Umbilical cord (tissue), 1 donor: ENCODE measurements at regions not wholly inside any gene's neighbourhood (a gene's known extent, or its start where the extent isn't known, plus 50 kb on each side); places are given as distances from the start of the nearest gene placed in this dataset.

ENCODE experiments used
- DNase-seq: peaks from one replicate; pipeline ENCODE4 v3.0.0-alpha.2; 2015; ENCODE audit warnings: low spot score

DNA sequence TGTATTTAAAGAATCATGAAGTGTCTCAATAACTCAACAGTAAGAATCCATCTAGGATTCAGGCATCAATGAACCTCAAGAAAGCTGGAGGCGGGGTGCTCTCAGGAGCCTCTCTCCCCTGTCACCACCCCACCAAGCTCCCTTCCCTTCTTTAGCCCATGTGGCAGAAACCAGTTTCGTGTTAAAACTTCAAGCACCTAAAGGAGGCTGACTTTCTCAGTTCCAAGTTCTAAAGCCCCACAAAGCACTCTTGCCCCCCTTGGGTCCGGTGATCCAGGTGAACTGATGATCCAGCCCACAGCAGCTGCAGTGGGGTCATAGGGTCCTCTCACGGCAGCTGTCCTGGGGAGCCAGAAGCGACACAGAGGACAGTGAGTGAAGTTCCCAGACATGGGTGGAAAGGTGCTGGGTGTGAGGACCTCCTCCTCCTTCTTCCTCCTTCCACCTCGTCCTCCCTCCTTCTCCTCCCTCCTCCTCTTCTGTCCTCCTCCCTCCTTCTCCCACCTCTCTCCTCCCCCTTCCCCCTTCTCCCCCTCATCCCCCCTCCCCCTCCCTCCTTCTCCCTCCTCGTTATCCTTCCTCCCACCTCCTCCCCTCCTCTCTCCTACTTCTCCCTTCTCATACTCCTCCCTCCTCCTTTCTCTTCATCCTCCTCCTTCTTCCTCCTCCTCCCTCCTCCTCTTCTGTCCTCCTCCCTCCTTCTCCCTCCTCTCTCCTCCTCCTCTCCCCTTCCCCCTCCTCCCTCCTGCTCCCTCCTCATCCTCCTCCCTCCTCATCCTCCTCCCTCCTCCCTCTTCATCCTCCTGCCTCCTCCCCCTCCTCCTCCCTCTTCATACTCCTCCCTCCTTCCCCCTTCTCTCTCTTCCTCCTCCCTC lies 192.4 kb upstream of the AGAP1 start:
- no peak for DNase-seq

DNA sequence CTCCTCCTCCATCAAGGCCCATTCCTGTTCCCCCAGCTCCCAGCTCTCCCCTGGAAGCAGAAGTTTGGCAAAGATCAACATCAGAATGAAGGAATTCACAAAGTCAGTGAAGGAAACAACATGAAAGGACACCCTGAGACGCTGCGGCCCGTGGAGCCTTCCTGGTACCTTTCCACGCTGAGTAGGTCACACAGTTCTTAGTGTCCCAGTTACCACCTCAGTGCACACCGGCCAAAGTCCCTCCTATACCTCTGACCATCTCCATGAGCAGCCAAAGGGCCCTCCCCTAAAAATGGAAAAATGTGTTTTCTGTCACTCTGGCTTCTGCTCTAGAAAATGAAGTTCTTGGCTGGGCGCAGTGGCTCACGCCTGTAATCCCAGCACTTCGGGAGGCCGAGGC lies 191.6 kb upstream of the AGAP1 start:
- DNase-seq = no peak

DNA sequence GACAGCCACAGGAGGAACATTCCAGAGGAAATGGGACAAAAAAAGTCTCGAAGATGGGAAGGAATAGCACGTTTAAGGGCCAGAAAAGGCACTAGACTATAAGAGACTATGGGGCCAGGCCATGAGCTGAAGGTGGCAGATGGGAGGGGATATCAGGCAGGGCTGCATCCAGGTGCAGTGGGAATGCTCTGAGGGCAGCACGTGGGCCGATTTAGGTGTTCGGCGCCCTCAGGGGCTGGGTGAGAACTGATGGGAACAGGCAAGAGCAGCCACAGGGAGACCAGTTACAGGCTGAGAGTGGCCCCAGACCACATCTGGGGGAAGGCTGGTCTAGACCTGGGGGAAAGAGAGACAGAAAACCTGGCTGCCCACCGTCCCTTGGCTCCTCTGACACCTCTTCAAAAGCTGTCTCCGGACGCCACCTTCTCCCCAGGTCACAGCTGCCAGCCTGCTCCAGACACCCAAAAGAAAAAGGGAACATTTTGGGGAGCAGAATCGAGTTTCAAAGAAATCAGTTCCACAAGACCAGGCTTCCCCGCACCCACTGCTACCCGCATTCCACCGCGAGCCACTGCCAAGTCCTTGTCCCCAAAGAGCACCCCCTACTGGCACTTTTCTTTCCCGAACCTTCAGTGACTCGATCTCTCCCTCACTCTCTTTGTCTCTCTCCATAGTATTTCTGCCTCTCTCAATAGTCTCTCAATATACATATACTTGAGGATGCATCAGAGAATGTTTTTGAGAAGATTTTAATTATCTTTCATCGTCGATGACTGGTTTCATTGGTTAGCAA lies 190.1 kb upstream of the AGAP1 start:
- DNase-seq = no peak

DNA sequence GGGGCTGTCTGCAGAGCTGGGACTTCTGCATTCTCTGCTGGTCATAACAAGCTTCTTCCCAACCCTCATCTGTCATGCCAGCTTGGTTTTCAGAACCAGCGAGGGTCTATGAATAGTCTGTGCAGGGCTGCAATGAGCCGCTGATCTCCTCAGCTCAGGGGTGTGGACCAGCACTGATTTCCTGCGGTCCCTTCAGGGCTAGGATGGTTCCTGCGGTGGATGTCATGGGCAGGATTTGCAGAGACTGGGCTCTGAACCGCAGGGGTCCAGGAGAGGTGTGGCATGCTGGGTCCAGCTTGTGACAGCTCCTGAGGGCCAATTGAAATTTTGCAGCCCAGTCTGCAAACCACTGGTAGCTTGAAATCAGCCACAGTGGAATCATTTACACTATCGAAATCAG lies 188.2 kb upstream of the AGAP1 start:
- DNase-seq = no peak

DNA sequence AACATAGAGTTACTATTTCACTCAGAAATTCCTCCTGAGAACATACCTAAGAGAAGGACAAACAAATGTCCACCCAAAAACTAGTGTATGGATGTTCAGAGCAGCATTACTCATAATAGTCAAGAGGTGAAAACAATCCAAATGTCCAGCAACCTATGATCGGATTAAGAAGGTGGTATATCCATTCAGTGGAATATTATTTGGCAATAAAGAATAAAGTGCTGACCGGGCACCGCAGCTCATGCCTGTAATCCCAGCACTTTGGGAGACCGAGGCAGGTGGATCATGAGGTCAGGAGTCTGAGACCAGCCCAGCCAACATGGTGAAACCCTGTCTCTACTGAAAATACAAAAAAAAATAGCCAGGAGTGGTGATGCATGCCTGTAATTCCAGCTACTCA lies 182.8 kb upstream of the AGAP1 start:
- DNase-seq = no peak

DNA sequence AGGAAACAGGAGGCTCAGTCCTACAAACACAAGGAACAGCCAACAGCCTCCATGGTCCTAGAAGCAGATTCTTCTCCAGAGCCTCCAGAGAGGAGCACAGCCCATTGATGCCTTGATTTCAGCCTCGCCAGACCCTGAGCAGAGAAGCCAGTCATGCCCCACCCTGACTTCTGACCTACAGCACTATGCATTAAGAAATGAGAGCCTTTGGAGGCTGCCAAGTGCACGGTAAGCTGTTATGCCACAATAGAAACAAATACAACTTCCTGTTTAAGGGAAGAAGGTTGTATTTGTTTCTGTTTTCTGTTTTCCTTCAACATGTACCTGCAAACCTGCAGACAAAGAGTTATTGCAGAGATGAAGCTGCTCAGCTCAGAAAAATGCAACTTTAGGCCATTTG lies 181.3 kb upstream of the AGAP1 start:
- DNase-seq = no peak

DNA sequence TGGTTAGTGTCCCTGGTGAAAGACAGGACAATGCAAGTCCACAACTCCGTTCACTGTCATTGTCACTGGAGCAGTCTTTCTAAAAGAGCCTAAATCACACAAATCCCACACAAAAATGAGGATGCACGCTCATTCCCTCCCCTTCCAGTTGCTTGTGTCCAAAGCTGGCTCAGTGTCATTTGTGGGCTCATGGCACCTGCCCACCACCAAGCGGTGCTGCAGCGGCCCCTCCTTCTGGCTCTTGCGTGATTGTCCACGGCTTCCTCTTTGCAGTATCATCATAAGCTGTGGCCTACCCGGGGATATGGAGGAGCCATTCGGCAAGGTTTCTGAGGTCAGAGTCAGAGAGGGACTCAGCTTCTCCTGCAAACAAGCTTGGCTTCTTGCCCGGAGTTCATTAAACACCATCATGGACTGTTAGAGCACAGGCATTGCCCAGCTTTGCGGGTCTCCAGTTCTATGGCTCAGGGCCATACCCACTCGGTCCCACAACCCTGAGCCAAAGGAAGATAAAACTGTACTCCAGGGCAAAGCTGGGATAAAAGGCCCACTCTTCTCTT lies 179.4 kb upstream of the AGAP1 start:
- peak; percentile 24 for DNase-seq

DNA sequence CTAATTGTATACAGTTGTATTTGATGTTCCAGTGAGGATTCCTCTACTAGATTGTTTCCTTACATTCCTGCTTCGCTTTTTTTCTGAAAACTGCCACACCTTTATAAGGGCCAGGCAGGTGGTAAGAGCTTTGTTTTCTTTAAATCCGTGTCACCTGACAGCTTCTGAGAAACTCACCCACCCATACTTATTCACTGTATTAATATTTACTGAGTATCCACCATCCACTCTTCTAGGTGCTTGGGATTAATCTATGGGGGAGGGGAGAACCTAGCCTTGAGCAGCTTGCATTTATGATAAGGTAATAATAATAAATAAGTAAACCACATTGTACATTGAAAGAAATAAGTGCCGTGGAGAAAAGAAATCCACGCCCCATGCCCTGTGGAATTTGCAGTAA lies 174.7 kb upstream of the AGAP1 start:
- DNase-seq = no peak

DNA sequence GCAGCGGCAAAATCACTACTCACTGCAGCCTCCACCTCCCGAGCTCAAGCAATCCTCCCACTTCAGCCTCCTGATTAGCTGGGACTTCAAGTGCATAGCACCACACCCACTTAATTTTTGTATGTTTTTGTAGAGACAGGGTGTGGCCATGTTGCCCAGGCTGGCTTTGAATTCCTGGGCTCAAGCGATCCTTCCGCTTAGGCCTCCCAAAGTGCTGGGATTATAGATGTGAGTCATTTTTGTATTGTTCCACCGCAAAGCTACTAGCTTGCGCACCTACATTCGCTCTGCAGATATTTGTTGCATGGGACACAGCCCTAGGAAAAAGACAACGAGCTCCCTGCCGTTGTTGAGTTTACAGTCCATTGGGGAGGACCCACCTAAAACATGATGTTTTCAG lies 173.5 kb upstream of the AGAP1 start:
- DNase-seq = no peak

DNA sequence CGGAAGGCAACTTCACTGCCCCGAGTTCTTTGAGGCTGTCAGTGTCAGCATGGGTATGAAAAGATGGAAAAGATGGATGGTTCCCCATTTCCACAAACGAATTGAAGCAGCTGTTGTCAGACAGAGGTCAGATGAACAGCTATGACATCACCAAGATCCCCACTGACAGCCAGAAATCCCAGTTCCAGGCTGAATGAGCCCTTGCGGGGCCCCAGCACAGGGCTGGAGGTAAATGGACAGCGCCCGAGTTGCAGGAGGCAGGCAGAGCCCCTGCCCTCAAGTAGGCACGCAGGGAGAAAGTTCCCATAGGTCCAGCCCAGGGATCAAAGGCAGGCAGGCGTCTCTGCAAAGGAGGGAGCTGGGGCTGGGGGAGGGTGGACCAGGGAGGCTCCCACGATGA lies 169.5 kb upstream of the AGAP1 start:
- peak; percentile 22 for DNase-seq

DNA sequence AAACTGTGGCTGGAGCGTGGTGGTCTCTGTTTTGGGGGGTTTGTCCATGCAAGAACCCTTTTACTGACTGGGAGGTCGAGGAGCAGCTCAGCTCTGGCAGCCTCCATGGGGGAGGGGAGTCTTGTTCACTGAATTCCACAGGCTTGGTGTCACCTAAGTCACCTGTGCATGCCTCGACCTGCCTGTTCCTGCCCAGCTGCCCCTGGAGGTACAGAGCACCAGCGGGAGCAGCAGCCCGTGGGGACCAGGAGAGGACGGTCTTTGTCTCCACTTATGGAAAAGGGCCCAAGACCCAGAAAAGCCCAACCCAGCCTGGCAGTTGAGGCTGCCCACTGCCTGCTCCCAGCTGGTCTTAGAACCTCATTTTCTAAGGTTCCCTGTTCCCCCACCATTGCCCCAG lies 168.7 kb upstream of the AGAP1 start:
- DNase-seq = no peak

DNA sequence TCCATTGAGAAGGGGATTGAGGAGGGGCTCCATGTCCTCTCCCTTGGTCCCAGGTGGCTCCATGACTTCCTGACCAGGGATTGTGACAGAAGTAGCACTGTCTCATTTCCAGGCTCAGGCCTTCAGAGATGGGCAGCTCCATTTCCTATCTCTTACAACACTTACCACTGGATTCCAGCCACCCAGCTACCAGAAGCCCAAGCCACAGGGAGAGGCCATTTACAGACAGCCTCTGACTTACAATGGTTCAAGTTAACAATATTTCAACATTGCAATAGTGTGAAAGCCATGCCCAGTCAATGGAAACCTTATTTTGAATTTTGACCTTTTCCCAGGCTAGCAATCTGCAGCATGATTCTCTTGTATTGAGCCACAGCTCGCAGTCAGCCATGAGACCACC lies 164.9 kb upstream of the AGAP1 start:
- no peak for DNase-seq

DNA sequence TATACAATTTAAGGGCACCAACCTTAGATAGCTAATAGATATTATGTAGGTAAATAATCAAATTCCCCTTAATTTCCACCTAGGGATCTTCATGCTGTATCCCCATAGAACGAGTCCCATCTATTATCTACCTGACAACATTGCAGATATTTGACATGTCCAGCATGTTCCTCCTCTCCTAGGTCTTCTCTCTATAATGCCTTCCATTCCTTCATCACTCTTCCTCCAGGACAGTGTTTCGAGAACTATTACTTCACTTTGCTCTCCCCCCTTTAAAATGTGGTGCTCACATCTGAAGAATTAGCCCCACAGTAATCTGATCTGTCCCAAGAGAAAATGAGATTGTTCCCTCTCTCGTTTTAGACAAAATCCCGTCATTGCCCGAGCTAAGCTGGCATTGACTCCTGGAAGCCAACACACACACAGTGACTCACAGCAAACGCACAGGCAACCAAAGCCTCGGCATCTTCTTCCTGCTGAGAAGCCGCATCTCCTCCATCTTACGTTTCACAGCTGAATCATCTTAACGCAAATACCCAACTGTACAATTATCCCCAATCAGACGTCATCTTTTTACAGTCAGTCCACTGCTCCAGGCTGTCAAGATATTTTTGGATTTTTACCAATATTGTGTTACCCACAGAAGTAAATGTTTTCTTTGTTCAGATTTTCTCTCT lies 162.9 kb upstream of the AGAP1 start:
- no peak for DNase-seq

DNA sequence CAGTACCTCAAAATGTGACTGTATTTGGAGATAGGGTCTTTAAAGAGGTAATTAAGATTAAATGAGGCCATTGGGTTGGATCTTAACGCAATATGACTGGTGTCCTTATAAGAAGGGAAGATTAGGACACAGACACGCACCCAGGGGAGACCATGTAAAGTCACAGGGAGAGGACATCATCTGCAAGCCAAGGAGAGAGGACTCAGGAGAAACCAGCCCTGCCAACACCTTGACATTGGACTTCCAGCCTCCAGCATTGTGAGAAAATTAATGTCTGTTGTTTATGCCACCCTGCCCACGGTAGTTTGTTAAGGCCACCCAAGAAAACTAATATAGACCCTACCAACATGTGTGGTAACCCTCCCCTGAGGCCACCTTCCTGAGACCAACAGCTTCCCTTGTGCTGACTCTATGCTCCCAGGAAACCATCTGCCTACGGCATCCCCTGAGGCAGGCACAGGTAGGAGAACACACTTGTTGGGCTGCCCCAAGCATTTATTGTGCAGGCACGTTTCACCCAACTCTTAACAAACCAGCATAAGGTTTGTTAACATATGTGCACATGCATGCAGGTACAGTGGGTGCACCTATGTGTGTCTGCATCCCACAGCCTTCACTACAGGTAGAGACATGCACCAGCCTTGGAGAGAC lies 161.5 kb upstream of the AGAP1 start:
- no peak for DNase-seq

DNA sequence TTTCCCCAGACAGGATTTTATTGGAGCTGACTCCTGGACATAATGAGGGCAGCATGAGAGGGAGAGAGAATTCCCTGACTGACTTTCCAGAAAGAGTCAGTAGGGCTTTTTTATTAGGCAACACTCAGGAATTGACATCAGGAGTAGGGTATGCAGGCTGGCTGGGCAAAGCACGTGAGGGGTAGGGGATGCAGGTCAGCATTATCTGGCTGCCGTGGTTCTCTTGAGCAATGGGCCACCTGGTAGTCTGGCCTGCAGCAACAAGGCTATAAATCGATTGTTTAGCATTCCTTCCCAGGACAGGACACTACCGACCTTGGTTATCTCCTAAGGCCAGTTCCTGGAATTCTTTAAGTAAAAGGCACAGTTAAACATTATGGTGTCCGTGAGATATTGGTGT lies 160.8 kb upstream of the AGAP1 start:
- DNase-seq = no peak

DNA sequence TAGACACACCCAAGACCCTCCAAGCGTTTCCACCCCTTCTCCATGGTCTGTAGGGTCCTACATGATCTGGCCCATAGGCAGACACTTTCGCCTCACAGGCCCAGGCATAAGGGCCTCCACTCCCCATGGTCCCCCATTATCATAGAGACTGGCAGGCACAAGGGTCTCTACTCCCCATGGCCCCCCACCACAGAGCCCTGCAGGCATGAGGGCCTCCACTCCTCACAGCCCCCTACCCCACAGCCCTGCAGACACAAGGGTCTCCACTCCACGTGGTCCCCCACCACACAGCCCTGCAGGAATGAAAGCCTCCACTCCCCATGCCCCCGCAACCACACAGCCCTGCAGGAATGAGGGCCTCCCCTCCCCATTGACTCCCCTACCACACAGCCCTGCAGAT lies 159.7 kb upstream of the AGAP1 start:
- DNase-seq = no peak

DNA sequence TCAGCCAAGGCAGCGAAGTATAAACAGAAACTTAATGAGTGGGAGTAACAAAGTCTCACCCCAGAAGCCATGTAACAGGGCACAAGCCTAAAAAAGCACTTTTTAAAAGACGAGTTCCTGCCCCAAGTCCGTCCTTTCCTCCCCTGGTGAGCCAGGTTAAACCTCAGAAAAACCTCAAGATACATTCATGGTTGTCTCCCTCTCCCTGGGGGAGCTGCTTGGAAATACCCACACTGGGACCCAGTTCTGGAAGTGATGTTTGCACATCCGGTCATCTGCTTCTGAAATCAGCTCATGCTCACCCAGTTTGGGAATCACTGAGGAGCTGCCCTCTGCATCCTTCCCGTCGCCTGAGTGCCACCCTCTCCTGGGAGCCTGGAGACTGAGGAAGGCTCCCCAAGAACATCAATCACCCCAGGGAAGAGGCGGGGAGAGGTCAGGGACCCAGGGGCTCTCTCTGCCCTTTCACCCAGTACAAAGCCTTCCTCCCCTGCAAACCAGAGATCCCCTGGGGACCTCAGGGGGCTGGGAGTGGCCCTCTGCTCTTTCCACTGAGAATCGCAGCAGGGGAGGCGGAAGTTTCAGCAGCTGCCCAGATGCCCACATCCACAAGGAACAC lies 150.6 kb upstream of the AGAP1 start:
- no peak for DNase-seq

DNA sequence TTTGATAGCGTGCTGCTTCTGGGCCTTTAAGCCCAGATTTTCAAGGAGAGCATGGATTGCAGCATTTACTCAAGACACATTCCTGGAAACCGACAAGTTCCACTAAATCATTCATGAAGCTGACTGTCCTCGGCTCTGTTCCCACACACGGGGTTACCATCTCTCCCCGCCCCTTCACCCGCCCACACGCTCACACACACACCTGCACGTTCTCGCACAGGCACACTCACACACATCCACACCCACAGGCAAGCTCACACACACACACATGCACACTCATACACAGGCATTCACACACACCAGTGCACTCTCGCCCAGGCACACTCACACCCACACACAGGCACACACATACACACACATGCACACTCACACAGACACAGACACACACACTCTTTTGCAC lies 150.0 kb upstream of the AGAP1 start:
- DNase-seq = peak; percentile 28

DNA sequence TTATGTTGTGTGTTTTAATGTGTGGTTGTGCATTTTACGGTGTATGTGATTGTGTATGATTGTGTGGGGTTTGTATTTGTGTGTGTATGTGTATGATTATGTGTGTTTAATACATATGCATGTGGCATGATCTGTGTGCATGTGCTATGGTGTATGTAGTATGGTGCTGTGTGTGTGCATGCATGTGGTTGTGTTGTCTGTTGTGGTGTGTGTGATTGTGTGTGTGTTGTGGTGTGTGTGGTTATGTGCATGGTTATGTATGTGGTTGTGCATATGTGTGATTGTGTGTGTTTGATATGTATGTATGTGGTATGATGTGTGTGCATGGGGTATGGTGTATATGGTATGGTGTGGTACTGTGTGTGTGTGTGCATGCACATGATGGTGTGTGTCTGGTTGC lies 148.1 kb upstream of the AGAP1 start:
- DNase-seq = no peak

DNA sequence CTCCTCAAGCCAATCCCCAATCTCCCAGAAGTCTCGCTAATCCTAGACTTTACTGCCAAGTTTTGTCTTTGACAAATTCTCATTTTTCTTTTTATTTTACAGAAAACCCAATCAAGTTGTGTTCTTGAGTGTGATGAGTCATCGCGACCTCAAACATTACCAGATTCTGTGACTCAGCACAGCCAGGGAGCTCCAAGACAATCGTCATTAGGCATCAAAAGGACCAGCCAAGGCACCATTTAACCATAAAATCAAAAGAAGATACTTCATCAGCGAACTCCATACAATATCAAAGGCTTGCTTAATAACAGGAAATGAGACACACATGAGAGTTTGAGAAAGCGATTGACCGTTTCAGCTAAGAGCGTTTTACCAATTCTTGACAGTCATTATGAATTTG lies 146.2 kb upstream of the AGAP1 start:
- no peak for DNase-seq

DNA sequence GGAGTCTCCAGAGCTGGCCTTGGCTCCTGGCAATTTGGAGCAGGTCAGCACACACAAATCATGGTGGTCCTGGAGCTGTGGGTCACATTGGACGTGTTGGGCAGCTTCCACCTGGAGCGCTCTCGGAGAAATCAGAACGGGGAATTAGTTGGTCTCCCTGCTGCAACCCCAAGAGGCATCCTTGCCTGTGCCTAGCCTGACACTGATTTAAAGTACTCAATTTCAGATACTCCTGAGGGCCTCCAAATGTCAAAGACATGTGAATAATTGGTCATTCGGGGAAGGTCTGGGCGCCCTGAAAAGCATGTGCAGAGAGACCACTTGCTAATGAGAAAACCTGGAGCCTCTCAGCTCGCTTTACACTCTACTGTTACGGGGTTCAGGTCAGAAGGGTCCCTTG lies 145.5 kb upstream of the AGAP1 start:
- no peak for DNase-seq
